ENCODE measurements at regions not wholly inside any gene's neighbourhood (a gene's known extent, or its start where the extent isn't known, plus 50 kb on each side); places are given as distances from the start of the nearest gene placed in this dataset.

GRCh38 chr15:31498329-31498728 lies 171.7 kb downstream of the KLF13 start:
- TF ChIP-seq POLR2A (IDR thresholded peaks at IDR 0.05) (no peak), CTCF (IDR thresholded peaks at IDR 0.05) (no peak)
- H3K27ac ChIP-seq = no peak overlapping the region
- ATAC-seq (no peak), DNase-seq (no peak)
- intact Hi-C loops (cut with DNase I) = no loop called here
- no peaks in the 10 kb centered on the region for H3K27me3 ChIP-seq
- H3K9me3 ChIP-seq = no peaks in the 10 kb centered on the region
- WGBS (ENCODE audit: insufficient coverage, low coverage, low lambda C conversion rate, missing lambda C conversion rate) = 69% methylated on average over 1 of the region's 1 CpG
- H3K4me3 ChIP-seq = no peak overlapping the region
- H3K36me3 ChIP-seq = no peaks in the 10 kb centered on the region
- no peaks in the 10 kb centered on the region for H3K4me1 ChIP-seq

- ATAC-seq = no peak
- no peak overlapping the region for H3K27ac ChIP-seq
- H3K27me3 ChIP-seq = no peaks in the 10 kb centered on the region
- intact Hi-C loops (cut with DNase I) = no loop called here
- 89% methylated on average over 4 of the region's 4 CpGs for WGBS (ENCODE audit: insufficient coverage, low coverage, low lambda C conversion rate, missing lambda C conversion rate)
- TF ChIP-seq POLR2A (IDR thresholded peaks at IDR 0.05) (no peak), CTCF (IDR thresholded peaks at IDR 0.05) (no peak)
- H3K36me3 ChIP-seq = no peaks in the 10 kb centered on the region
- H3K4me3 ChIP-seq = no peak overlapping the region
- no peak for DNase-seq
- no peaks in the 10 kb centered on the region for H3K9me3 ChIP-seq
- H3K4me1 ChIP-seq = no peaks in the 10 kb centered on the region
Observed at GRCh38 chr15:31498756-31499155, 172.1 kb downstream of the KLF13 start.

- Histone ChIP-seq H3K4me3 (no peak overlapping the region), H3K9me3 (no peaks in the 10 kb centered on the region), H3K27me3 (no peaks in the 10 kb centered on the region), H3K4me1 (no peaks in the 10 kb centered on the region), H3K27ac (no peak overlapping the region), H3K36me3 (no peaks in the 10 kb centered on the region)
- WGBS (ENCODE audit: insufficient coverage, low coverage, low lambda C conversion rate, missing lambda C conversion rate) = 88% methylated on average over 3 of the region's 13 CpGs
- intact Hi-C loops (cut with DNase I) = no loop called here
- DNase-seq (no peak), ATAC-seq (no peak)
- TF ChIP-seq POLR2A (IDR thresholded peaks at IDR 0.05) = no peak
- no peak for TF ChIP-seq CTCF (IDR thresholded peaks at IDR 0.05)
Observed at GRCh38 chr15:31499236-31499952, 172.8 kb downstream of the KLF13 start.

GRCh38 chr15:31499953-31500765 lies 173.5 kb downstream of the KLF13 start:
- DNase-seq = no peak
- Histone ChIP-seq H3K4me1 (no peaks in the 10 kb centered on the region), H3K9me3 (no peaks in the 10 kb centered on the region), H3K4me3 (no peak overlapping the region), H3K27ac (peak overlapping the region in 1 of 3 donors; percentile 24), H3K36me3 (no peaks in the 10 kb centered on the region), H3K27me3 (no peaks in the 10 kb centered on the region)
- WGBS (ENCODE audit: insufficient coverage, low coverage, low lambda C conversion rate, missing lambda C conversion rate) = 76% methylated on average over 3 of the region's 23 CpGs
- peak; percentile 62 to 70 (median 65) for ATAC-seq
- intact Hi-C loops (cut with DNase I) = loop anchor here in 1 of 2 donors (10.0 kb wide), 1 partner anchor 55 kb away; no protein-coding TSS in a partner anchor
- TF ChIP-seq CTCF (IDR thresholded peaks at IDR 0.05) = no peak
- TF ChIP-seq POLR2A (IDR thresholded peaks at IDR 0.05) = no peak

Measured in right lobe of liver (tissue), 6 donors.